ENCODE measurements at regions not wholly inside any gene's neighbourhood (a gene's known extent, or its start where the extent isn't known, plus 50 kb on each side); places are given as distances from the start of the nearest gene placed in this dataset.

GRCh38 chr4:15340902-15341732, 86.7 kb upstream of the C1QTNF7 start:
- DNase-seq: no peak

DNA sequence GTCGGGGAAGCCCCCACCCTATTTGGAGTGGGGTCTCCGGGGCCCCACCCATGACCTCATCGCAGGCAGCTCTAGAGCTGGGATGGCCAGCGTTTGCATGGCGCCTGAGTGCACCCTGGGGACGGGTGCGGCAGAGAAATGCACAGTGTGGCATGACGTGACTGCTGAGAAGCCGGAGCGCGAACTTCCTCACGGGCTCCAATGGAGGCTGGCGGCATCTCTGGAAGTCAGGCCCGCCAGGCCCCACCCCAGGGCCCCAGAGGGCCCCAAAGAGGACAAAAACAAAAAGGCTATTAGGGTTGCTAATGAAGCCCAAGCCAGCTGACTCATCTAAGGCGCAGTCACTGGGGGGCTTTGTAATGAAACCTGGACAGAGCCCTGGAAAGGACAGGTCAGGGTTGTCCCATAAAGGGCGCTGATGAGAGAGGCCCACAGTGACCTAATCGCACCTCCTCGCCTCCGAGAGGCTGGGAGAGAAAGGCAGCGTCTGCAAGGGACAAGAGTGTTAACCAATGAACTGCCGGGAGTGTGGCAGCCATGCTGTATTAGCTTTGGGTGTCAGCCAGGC, 86.0 kb upstream of the C1QTNF7 start:
- DNase-seq: no peak

DNA sequence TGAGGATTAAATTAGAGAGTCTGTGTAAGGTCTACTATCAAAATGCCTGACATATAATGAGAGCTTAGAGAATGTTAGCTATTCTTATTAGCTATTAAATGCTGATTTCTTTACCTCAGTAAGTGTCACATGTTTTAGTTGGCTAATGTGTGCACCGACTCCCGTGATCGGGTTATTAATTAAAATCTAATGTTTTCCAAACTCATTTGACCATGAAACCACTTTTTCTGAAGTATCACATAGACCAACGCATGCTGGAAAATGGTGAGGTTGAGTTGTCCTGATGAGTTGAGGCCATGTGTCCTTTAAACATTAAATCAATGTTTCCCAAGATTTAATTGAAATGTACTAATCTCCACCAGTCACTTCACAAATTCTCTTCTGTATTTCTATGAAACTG, 84.8 kb upstream of the C1QTNF7 start:
- no peak for DNase-seq

DNA sequence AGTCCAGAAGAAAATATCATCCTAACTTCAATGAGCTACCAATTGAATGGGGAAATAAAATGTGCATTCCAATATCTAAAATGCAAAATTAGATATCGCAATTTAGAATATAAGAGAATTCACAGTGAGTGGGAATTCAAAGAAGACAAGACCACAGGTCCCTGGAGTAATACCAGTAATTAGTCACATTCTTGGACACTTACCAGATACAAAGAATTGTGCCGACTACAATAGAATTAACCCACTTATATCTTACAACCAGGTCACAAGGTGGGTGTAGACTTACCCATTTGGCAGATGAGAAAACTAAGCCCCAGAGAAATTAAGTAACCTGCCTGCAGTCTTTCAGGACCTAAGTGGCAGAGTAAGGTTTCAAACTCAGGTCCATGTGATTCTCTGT, 84.3 kb upstream of the C1QTNF7 start:
- no peak for DNase-seq

- no peak for DNase-seq
Observed at GRCh38 chr4:15344041-15344440, 83.8 kb upstream of the C1QTNF7 start.

- DNase-seq: no peak
Observed at GRCh38 chr4:15345134-15345533, 82.7 kb upstream of the C1QTNF7 start.

- no peak for DNase-seq
Observed at GRCh38 chr4:15348236-15348635, 79.6 kb upstream of the C1QTNF7 start.

DNA sequence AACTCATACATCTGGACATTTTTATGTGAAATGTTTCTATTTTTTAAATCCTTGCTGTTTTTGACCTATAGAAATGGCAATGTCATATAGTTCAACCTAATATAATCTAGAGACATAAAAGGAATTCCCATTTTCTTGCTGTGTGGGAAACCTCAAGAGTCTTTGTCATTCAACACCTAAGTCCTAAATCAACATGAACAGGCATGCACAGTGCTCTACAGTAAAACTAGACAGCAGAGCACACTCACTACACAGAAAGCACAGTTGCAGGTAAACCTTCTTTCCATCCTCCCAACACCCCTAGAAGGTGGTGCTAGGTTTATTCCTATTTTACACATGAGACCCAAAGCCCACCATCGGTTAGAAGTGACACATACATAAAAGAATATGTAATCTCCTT, 79.1 kb upstream of the C1QTNF7 start:
- DNase-seq: no peak

- no peak for DNase-seq
Observed at GRCh38 chr4:15349531-15349935, 78.3 kb upstream of the C1QTNF7 start.

DNA sequence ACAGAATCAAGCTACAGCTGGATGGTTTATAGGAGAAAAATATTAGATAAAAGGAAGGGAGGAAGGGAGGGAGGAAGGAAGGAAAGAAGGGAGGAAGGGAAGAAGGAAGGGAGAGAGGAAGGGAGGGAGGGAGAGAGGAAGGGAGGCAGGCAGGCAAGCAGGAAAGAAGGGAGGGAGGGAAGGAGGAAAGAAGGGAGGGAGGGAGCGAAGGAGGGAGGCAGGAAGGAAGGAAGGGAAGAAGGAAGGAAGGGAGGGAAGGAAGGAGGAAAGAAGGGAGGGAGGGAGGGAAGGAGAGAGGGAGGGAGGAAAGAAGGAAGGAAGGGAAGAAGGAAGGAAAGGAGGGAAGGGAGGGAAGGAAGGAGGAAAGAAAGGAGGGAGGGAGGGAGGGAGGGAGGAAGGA, 77.9 kb upstream of the C1QTNF7 start:
- DNase-seq: no peak

DNA sequence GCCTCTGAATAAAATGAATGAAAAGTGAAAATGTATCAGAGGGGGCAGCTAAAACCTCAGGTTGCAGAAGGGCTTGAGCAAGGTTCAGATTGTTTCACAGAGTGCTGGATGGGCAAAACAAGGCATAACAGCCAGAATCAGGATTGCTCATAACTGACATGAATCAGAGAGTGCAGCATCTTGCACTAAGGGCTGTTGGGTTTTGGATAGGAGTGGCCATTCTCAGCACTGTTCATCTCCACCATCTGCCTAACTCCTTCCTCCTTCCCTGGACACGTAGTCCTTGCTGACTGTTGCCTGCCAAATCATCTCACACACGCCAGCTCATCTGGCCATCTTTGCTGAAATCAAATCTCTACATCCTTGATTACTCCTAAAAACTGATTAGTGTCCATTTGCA, 75.3 kb upstream of the C1QTNF7 start:
- no peak for DNase-seq

- no peak for DNase-seq
Observed at GRCh38 chr4:15353207-15353606, 74.6 kb upstream of the C1QTNF7 start.

GRCh38 chr4:15354371-15355297, 73.2 kb upstream of the C1QTNF7 start:
- DNase-seq: no peak

DNA sequence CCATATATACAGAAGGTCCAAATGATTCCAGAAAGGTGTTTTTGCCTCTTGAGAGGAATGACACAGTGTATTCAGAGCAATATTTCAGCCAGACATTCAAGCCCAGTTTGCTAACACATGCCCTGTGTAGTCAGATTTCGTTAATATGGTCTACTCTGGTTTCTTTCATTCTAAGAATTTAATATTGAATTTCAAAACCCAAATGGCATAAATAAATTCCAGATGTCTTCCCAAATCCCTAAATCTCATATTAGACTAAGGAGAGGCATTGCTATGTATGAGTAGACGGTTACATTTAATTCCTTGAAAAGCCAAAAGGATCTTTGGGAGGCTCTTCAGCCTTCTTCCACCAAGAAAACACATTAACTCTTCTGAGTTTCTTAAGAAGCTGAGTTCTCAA, 66.3 kb upstream of the C1QTNF7 start:
- no peak for DNase-seq

DNA sequence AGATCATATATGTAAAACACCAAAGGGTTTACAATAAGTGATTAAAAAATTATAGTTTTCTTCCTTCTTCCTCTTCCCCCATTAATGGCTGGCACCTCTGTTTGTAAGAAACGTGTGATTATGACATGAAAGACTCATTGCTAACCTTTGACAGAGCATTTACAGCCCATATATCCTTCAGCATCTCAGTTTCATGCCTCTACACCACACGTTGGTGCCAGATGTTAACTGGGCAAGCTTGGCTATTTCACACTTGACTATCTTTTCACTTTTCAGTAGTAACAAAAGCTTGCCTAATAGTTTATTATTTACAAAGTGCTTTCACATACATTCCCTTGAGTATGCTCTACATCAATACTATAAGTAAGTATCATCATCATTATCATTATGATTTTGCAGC, 65.3 kb upstream of the C1QTNF7 start:
- DNase-seq: no peak

DNA sequence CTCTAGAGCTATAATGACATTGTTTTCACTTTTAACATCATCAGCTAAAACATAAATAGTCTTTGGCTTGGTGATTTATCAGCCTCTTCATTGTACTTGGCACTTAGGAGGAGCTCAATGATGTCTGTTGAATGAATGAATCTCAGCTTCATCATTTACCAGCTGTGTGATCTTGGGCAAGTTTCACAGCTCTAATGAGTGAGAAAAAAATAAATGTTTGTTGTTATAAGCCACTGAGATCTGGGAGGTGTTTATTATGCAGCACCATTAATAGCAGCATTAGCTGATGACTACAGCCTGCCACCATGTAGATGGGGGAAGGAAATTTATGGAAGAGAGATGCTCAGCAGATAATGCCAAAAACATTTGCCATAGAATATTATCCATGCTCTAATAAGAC, 63.6 kb upstream of the C1QTNF7 start:
- DNase-seq: no peak

- DNase-seq: no peak
Observed at GRCh38 chr4:15365641-15366040, 62.2 kb upstream of the C1QTNF7 start.

GRCh38 chr4:15366721-15367120, 61.1 kb upstream of the C1QTNF7 start:
- DNase-seq: no peak

DNA sequence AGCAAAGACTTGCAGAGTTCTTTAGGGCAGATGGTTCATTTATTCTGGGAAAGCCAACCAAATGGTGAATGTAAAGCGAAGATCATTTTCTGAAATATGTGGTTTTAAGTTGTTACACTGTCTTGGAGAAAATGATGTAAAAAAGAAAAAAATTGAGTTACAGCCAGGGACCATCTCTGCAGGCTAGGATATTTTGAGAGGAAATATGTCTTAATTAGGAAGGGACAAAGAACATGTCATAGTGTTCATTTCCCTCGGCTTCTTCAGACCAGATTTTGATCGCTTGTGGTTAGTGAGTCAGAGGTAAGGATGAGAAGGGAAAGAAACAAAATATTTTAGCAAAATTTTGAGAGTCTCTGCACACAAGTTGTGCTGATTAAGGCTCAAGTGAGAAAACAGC, 59.0 kb upstream of the C1QTNF7 start:
- no peak for DNase-seq

- no peak for DNase-seq
Observed at GRCh38 chr4:15370296-15370695, 57.5 kb upstream of the C1QTNF7 start.

DNA sequence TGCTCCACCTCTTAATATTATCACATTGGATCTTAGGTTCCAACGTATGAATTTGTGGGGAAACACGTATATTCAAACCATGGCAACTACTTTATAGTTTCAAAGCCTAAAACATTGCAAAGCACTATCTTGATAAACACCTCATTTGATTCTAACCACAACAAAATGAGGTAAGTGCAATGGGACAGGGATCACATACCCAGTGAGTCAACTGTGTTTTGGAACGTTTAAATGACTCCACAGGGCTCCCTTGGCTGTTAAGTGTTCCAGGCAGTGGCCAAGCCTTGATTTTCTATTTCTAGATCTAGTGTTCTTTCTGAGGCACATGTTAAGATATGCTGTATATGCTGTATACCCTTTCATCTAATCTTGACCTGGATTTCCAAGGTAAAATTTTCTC, 54.5 kb upstream of the C1QTNF7 start:
- no peak for DNase-seq

GRCh38 chr4:15374656-15375055, 53.2 kb upstream of the C1QTNF7 start:
- DNase-seq: no peak

- DNase-seq: no peak
Observed at GRCh38 chr4:15375667-15376066, 52.2 kb upstream of the C1QTNF7 start.

GRCh38 chr4:15376145-15376544, 51.7 kb upstream of the C1QTNF7 start:
- no peak for DNase-seq
